Spleen (tissue), 11 donors: ENCODE measurements at regions not wholly inside any gene's neighbourhood (a gene's known extent, or its start where the extent isn't known, plus 50 kb on each side); places are given as distances from the start of the nearest gene placed in this dataset.
"Not testable (repeated sequence)": the region's sequence is repeated elsewhere in the genome, so short reads cannot be mapped to it uniquely, and the experiment has no call there.

ENCODE experiments used
- DNase-seq: peaks from one replicate; pipeline ENCODE4 v3.0.0-alpha.2; 2020
- H3K27ac ChIP-seq, 8 donors: fragments of 200-600 bp; sonication (generic) in 7 of 8; 1 replicate in 4 of 8; 2 replicates in 4 of 8; pipeline versions ENCODE4 v1.5.0 to v1.8.0; 2016 to 2021; ENCODE audit warnings: inconsistent platforms in 4 of 8, mild to moderate bottlenecking in 4 of 8, moderate library complexity in 1 of 8
- H3K27me3 ChIP-seq, 7 donors: fragments of 200-600 bp; sonication (generic) in 6 of 7; replicated peaks in 1 of 7; 1 replicate in 4 of 7; 2 replicates in 3 of 7; pipeline versions ENCODE4 v1.5.0 to v1.8.0; 2016 to 2021; ENCODE audit warnings: inconsistent platforms in 3 of 7, mild to moderate bottlenecking in 1 of 7
- H3K36me3 ChIP-seq, 6 donors: fragments of 200-600 bp; sonication (generic) in 5 of 6; 1 replicate in 4 of 6; 2 replicates in 2 of 6; pipeline versions ENCODE4 v1.5.0 to v1.8.0; 2016 to 2021; ENCODE audit warnings: inconsistent platforms in 2 of 6
- H3K4me1 ChIP-seq, 6 donors: fragments of 200-600 bp; sonication (generic) in 5 of 6; 1 replicate in 3 of 6; 2 replicates in 3 of 6; pipeline versions ENCODE4 v1.5.0 to v1.8.0; 2016 to 2021; ENCODE audit warnings: inconsistent platforms in 3 of 6
- H3K4me3 ChIP-seq, 8 donors: fragments of 200-600 bp; sonication (generic) in 7 of 8; 1 replicate in 4 of 8; 2 replicates in 4 of 8; pipeline versions ENCODE4 v1.5.0 to v1.8.0; 2016 to 2021; ENCODE audit warnings: inconsistent platforms in 4 of 8, mild to moderate bottlenecking in 4 of 8, moderate library complexity in 2 of 8
- H3K9me3 ChIP-seq, 8 donors: fragments of 200-600 bp; sonication (generic) in 7 of 8; 1 replicate in 4 of 8; 2 replicates in 4 of 8; pipeline versions ENCODE4 v1.5.0 to v1.8.0; 2016 to 2021; ENCODE audit warnings: inconsistent platforms in 4 of 8
- POLR2A ChIP-seq, 3 donors: fragments of 450-650 bp; IDR thresholded peaks; one replicate each; pipeline ENCODE4 v1.5.1; 2017; ENCODE audit warnings: antibody characterized with exemption in 3 of 3, mild to moderate bottlenecking in 1 of 3
- POLR2AphosphoS5 ChIP-seq, 3 donors: sonication (generic); formaldehyde crosslinking; IDR thresholded peaks; one replicate each; pipeline ENCODE4 v1.5.1; 2017; ENCODE audit warnings: antibody characterized with exemption in 3 of 3
- WGBS, 5 donors: extraction: QIAGEN DNeasy Blood & Tissue Kit in 3 of 5; methylation state at CpG; one replicate each; pipeline versions ENCODE4 v1.1.5 to v1.1.7; 2013 to 2018; 5-methylcytosine and 5-hydroxymethylcytosine counted together
- intact Hi-C: fragments of 100-400 bp; cut with DNase I; formaldehyde crosslinking; loops from one replicate; pipeline ENCODE4 v1.15.0; 2023; ENCODE audit warnings: low total_unique reads
- TF ChIP-seq, protein P1 (sequence below), 11 experiments: fragments of 200-600 bp in 7 of 11; fragments of 450-650 bp in 4 of 11; sonication (generic) in 4 of 11; IDR thresholded peaks in 8 of 11; conservative IDR thresholded peaks in 3 of 11; 1 replicate in 7 of 11; 2 replicates in 4 of 11; pipeline versions ENCODE4 v1.4.0 to v1.8.0; 2016 to 2021; ENCODE audit warnings: antibody characterized with exemption in 11 of 11, inconsistent platforms in 4 of 11, mild to moderate bottlenecking in 1 of 11
- donor health status: healthy with polysubstance abuse.
- donor health status: DM: no; HTN: no; CAD: no; lungs with moderate emphysema.
- donor health status: DM: no; HTN: no; CAD: no.
- donor health status: Bipolar disorder and iron deficiency.
- donor health status: healthy.
- donor health status: DM: no; HTN: no; CAD: no.
- donor health status: DM: yes; HTN: yes; CAD: no.

DNA sequence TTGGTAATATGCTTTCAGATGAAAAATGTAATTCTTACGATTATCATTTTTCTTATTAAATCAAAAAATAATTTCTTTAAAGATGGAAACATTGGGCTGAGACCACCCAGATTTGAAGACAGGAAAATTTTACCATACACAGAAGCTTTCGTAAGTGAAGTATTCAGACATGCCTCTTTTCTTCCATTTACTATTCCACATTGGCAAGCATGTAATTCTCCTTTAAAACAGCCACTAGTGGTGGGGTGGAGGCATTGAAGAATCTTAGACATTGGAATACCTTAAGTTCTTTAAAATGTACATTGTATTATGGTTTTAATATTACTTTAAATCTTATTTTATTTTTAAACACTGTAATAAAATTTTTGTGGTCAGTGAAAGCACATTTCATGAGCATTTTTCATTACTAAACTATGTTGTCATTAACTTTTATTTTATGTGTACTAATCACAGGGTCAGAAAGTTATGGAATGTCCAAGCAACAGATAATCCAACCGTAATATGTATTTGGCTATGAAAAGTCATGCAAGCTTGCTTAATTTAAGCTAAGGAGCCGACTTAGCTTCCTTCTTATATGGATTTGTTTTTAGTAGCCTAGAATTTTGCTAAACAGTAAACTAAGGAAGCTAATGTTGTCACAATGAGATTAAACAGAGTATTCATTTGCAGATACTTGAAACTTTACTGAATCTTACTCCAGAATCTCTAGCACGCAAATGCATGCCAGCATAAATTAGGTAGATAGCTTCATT lies 97.4 kb upstream of the ALDH1A1 start:
- Histone ChIP-seq H3K4me3 (no peak overlapping the region), H3K36me3 (no peaks in the 10 kb centered on the region), H3K27ac (no peak overlapping the region), H3K4me1 (no peaks in the 10 kb centered on the region), H3K9me3 (no peaks in the 10 kb centered on the region), H3K27me3 (no peaks in the 10 kb centered on the region)
- 81 to 88% (median 82%) methylated on average over 5 of the region's 5 CpGs for WGBS, 5 donors
- no peak for DNase-seq
- TF ChIP-seq, protein P1, sequence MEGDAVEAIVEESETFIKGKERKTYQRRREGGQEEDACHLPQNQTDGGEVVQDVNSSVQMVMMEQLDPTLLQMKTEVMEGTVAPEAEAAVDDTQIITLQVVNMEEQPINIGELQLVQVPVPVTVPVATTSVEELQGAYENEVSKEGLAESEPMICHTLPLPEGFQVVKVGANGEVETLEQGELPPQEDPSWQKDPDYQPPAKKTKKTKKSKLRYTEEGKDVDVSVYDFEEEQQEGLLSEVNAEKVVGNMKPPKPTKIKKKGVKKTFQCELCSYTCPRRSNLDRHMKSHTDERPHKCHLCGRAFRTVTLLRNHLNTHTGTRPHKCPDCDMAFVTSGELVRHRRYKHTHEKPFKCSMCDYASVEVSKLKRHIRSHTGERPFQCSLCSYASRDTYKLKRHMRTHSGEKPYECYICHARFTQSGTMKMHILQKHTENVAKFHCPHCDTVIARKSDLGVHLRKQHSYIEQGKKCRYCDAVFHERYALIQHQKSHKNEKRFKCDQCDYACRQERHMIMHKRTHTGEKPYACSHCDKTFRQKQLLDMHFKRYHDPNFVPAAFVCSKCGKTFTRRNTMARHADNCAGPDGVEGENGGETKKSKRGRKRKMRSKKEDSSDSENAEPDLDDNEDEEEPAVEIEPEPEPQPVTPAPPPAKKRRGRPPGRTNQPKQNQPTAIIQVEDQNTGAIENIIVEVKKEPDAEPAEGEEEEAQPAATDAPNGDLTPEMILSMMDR (IDR thresholded peaks at IDR 0.05 in 8 of 11, conservative IDR thresholded peaks at IDR 0.05 in 3 of 11): no peak
- TF ChIP-seq POLR2AphosphoS5 (IDR thresholded peaks at IDR 0.05): no peak
- TF ChIP-seq POLR2A (IDR thresholded peaks at IDR 0.05): no peak
- intact Hi-C loops: no loop called here

DNA sequence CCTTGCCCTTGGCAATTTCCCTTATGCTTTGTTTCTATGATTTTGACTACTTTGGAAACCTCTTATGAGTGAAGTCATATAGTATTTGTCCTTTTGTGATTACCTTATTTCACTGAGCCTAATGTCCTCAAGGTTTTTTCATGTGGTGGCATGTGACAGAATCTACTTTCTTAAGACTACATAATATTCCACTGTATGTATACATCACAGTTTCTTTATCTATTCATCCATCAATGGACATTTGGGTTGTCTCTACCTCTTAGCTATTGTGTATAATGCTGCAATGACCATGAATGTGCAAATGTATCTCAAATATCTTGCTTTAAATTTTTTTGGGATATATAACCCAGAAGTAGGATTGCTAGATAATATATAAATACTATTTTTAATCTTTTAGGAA lies 96.4 kb upstream of the ALDH1A1 start:
- DNase-seq: no peak
- H3K27me3 ChIP-seq: no peaks in the 10 kb centered on the region
- H3K27ac ChIP-seq: no peak overlapping the region
- no peak overlapping the region for H3K4me3 ChIP-seq
- H3K36me3 ChIP-seq: no peaks in the 10 kb centered on the region
- no peaks in the 10 kb centered on the region for H3K4me1 ChIP-seq
- TF ChIP-seq, protein P1 (IDR thresholded peaks at IDR 0.05 in 8 of 11, conservative IDR thresholded peaks at IDR 0.05 in 3 of 11): no peak
- TF ChIP-seq POLR2A (IDR thresholded peaks at IDR 0.05): no peak
- no peak for TF ChIP-seq POLR2AphosphoS5 (IDR thresholded peaks at IDR 0.05)
- no peaks in the 10 kb centered on the region for H3K9me3 ChIP-seq
- intact Hi-C loops: no loop called here

DNA sequence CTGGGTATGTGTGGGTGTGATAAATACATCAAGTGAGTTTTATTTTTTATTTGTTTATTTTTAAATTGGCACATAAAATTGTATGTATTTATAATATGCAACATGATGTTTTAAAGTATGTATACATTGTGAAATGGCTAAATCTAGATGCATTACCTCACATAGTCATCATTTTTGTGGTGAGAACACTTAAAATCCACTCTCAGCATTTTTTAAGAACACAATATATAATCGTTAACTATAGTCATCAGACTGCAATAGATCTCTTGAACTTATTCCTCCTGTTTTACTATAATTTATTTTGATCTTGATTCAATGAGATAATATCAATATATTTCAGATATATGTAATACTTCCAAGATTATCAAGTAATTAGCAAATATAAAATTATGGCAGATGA lies 93.9 kb upstream of the ALDH1A1 start:
- no peak for DNase-seq
- intact Hi-C loops: no loop called here
- Histone ChIP-seq H3K27me3 (no peaks in the 10 kb centered on the region), H3K27ac (no peak overlapping the region), H3K9me3 (no peaks in the 10 kb centered on the region), H3K36me3 (no peaks in the 10 kb centered on the region), H3K4me1 (no peaks in the 10 kb centered on the region), H3K4me3 (no peak overlapping the region)
- TF ChIP-seq POLR2AphosphoS5 (IDR thresholded peaks at IDR 0.05): no peak
- TF ChIP-seq, protein P1 (IDR thresholded peaks at IDR 0.05 in 8 of 11, conservative IDR thresholded peaks at IDR 0.05 in 3 of 11): no peak
- no peak for TF ChIP-seq POLR2A (IDR thresholded peaks at IDR 0.05)
- 80 to 90% (median 81%) methylated on average over 1 of the region's 1 CpG for WGBS, 5 donors

DNA sequence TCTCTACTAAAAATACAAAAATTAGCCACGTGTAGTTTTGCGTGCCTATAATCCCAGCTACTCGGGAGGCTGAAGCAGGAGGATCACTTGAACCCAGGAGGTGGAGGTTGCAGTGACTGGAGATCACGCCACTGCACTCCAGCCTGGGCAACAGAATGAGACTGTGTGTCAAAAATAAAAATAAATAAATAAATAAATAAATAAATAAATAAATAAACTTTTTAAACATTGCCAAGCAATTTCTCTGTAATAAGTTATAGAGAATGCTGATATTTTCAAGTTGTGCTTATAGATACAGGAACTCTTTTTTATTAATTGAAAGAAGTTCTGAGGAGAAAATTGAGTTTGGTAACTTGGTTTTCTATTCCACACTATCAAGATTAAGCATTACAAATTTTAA lies 91.9 kb upstream of the ALDH1A1 start:
- DNase-seq, H3K36me3 ChIP-seq, H3K4me1 ChIP-seq, H3K9me3 ChIP-seq, H3K27me3 ChIP-seq, H3K27ac ChIP-seq, H3K4me3 ChIP-seq, intact Hi-C loops: not testable (repeated sequence)
- 88 to 94% (median 90%) methylated on average over 4 of the region's 4 CpGs for WGBS, 5 donors

DNA sequence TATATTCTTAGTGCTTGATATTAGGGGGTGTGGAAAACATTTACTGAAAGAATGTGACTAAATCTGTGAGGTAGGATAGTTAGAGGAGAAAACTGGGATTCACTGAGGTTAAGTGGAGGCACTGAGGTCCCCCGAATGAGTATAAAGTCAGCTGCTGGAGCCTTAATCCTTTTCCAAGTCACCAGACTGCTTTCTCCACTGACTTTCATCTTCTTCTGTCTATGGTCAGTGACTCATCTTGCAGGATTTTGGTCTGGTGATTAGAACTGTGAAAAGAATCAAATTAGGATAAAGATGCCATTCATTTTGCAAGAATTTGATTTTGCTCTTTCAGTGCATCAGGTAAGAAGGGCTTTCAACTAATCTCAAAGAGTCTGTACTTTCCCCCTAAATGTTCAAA lies 89.3 kb upstream of the ALDH1A1 start:
- no peak for DNase-seq
- 79 to 100% (median 90%) methylated on average over 1 of the region's 1 CpG for WGBS, 5 donors
- no peaks in the 10 kb centered on the region for H3K9me3 ChIP-seq
- H3K36me3 ChIP-seq: no peaks in the 10 kb centered on the region
- peaks cover 0 to 4% (median 0%) of the 10 kb centered on the region in 7 donors for H3K27me3 ChIP-seq
- H3K4me3 ChIP-seq: no peak overlapping the region
- H3K27ac ChIP-seq: no peak overlapping the region
- H3K4me1 ChIP-seq: no peaks in the 10 kb centered on the region
- no peak for TF ChIP-seq POLR2AphosphoS5 (IDR thresholded peaks at IDR 0.05)
- TF ChIP-seq, protein P1 (IDR thresholded peaks at IDR 0.05 in 8 of 11, conservative IDR thresholded peaks at IDR 0.05 in 3 of 11): no peak
- TF ChIP-seq POLR2A (IDR thresholded peaks at IDR 0.05): no peak
- intact Hi-C loops: no loop called here
